WTC11 (cell line): ENCODE measurements at regions not wholly inside any gene's neighbourhood (a gene's known extent, or its start where the extent isn't known, plus 50 kb on each side); places are given as distances from the start of the nearest gene placed in this dataset.

Experiments
- ARID4B ChIP-seq: sonication (generic); formaldehyde crosslinking; IDR thresholded peaks from 2 replicates; pipeline ENCODE4 v1.8.0; 2023; ENCODE audit warnings: missing genetic modification reagents, mild to moderate bottlenecking, borderline replicate concordance
- CTCF ChIP-seq: fragments of 200-600 bp; IDR thresholded peaks from 2 replicates; pipeline ENCODE4 v1.8.0; 2022; ENCODE audit warnings: antibody characterized with exemption
- ETV6 ChIP-seq: sonication (generic); formaldehyde crosslinking; IDR thresholded peaks from 2 replicates; pipeline ENCODE4 v1.8.1; 2022; ENCODE audit warnings: mild to moderate bottlenecking, missing genetic modification reagents
- FOXP4 ChIP-seq: sonication (generic); formaldehyde crosslinking; IDR thresholded peaks from 2 replicates; pipeline ENCODE4 v1.8.0; 2022; ENCODE audit warnings: mild to moderate bottlenecking, missing genetic modification reagents
- MLX ChIP-seq: sonication (generic); formaldehyde crosslinking; IDR thresholded peaks from 2 replicates; pipeline ENCODE4 v1.8.1; 2023; ENCODE audit warnings: mild to moderate bottlenecking, missing genetic modification reagents, moderate library complexity
- NR2C2 ChIP-seq: sonication (generic); formaldehyde crosslinking; IDR thresholded peaks from 2 replicates; pipeline ENCODE4 v1.8.0; 2022; ENCODE audit warnings: mild to moderate bottlenecking, missing genetic modification reagents
- SMAD3 ChIP-seq: sonication (generic); formaldehyde crosslinking; IDR thresholded peaks from 2 replicates; pipeline ENCODE4 v1.8.0; 2022; ENCODE audit warnings: missing genetic modification reagents, mild to moderate bottlenecking, borderline replicate concordance
- TP53 ChIP-seq: sonication (generic); formaldehyde crosslinking; IDR thresholded peaks from 2 replicates; pipeline ENCODE4 v1.8.1; 2023; ENCODE audit warnings: mild to moderate bottlenecking, missing genetic modification reagents
- ZNF138 ChIP-seq: sonication (generic); formaldehyde crosslinking; conservative IDR thresholded peaks from 2 replicates; pipeline ENCODE4 v1.8.1; 2022; ENCODE audit warnings: mild to moderate bottlenecking, moderate library complexity, missing genetic modification reagents
- ZNF512 ChIP-seq: sonication (generic); formaldehyde crosslinking; IDR thresholded peaks from 2 replicates; pipeline ENCODE4 v1.8.1; 2022; ENCODE audit warnings: missing genetic modification reagents, borderline replicate concordance
- TF ChIP-seq, protein P1 (sequence below): sonication (generic); formaldehyde crosslinking; IDR thresholded peaks from 2 replicates; pipeline ENCODE4 v1.8.0; 2022; ENCODE audit warnings: mild to moderate bottlenecking, missing genetic modification reagents
- TF ChIP-seq, protein P2 (sequence below): sonication (generic); formaldehyde crosslinking; IDR thresholded peaks from 2 replicates; pipeline ENCODE4 v1.8.1; 2023; ENCODE audit warnings: mild to moderate bottlenecking, missing genetic modification reagents, borderline replicate concordance

GRCh38 chr13:76751278-76751677 is 134.9 kb downstream of the KCTD12 start:
- TF ChIP-seq, protein P1, sequence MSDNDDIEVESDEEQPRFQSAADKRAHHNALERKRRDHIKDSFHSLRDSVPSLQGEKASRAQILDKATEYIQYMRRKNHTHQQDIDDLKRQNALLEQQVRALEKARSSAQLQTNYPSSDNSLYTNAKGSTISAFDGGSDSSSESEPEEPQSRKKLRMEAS (CRISPR knock-in tag), result no peak
- TF ChIP-seq CTCF (no peak), ZNF138 (no peak), ARID4B (CRISPR knock-in tag) (no peak), FOXP4 (CRISPR knock-in tag) (no peak), TP53 (no peak), ZNF512 (CRISPR knock-in tag) (no peak), NR2C2 (no peak), MLX (CRISPR knock-in tag) (no peak), ETV6 (no peak), SMAD3 (CRISPR knock-in tag) (no peak)
- TF ChIP-seq, protein P2, sequence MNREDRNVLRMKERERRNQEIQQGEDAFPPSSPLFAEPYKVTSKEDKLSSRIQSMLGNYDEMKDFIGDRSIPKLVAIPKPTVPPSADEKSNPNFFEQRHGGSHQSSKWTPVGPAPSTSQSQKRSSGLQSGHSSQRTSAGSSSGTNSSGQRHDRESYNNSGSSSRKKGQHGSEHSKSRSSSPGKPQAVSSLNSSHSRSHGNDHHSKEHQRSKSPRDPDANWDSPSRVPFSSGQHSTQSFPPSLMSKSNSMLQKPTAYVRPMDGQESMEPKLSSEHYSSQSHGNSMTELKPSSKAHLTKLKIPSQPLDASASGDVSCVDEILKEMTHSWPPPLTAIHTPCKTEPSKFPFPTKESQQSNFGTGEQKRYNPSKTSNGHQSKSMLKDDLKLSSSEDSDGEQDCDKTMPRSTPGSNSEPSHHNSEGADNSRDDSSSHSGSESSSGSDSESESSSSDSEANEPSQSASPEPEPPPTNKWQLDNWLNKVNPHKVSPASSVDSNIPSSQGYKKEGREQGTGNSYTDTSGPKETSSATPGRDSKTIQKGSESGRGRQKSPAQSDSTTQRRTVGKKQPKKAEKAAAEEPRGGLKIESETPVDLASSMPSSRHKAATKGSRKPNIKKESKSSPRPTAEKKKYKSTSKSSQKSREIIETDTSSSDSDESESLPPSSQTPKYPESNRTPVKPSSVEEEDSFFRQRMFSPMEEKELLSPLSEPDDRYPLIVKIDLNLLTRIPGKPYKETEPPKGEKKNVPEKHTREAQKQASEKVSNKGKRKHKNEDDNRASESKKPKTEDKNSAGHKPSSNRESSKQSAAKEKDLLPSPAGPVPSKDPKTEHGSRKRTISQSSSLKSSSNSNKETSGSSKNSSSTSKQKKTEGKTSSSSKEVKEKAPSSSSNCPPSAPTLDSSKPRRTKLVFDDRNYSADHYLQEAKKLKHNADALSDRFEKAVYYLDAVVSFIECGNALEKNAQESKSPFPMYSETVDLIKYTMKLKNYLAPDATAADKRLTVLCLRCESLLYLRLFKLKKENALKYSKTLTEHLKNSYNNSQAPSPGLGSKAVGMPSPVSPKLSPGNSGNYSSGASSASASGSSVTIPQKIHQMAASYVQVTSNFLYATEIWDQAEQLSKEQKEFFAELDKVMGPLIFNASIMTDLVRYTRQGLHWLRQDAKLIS (CRISPR knock-in tag), result no peak
